ENCODE measurements at regions not wholly inside any gene's neighbourhood (a gene's known extent, or its start where the extent isn't known, plus 50 kb on each side); places are given as distances from the start of the nearest gene placed in this dataset.

- no peak for DNase-seq (ENCODE audit: low spot score)
Measured at GRCh38 chr2:160876765-160877164, 283.5 kb upstream of the TANK start.

GRCh38 chr2:160878618-160879017 lies 281.6 kb upstream of the TANK start:
- no peak for DNase-seq (ENCODE audit: low spot score)

- DNase-seq (ENCODE audit: low spot score): no peak
Measured at GRCh38 chr2:160882906-160883305, 277.3 kb upstream of the TANK start.

- DNase-seq (ENCODE audit: low spot score): no peak
Measured at GRCh38 chr2:160884056-160884455, 276.2 kb upstream of the TANK start.

GRCh38 chr2:160889439-160890170 lies 270.6 kb upstream of the TANK start:
- DNase-seq (ENCODE audit: low spot score): no peak

- DNase-seq (ENCODE audit: low spot score): no peak
Measured at GRCh38 chr2:160890667-160891352, 269.4 kb upstream of the TANK start.

GRCh38 chr2:160891353-160891740 lies 268.9 kb upstream of the TANK start:
- DNase-seq (ENCODE audit: low spot score): no peak

- DNase-seq (ENCODE audit: low spot score): no peak
Measured at GRCh38 chr2:160892204-160892603, 268.0 kb upstream of the TANK start.

- DNase-seq (ENCODE audit: low spot score): no peak
Measured at GRCh38 chr2:160893581-160893980, 266.6 kb upstream of the TANK start.

GRCh38 chr2:160898581-160899307 lies 261.5 kb upstream of the TANK start:
- no peak for DNase-seq (ENCODE audit: low spot score)

GRCh38 chr2:160901613-160902012 lies 258.6 kb upstream of the TANK start:
- no peak for DNase-seq (ENCODE audit: low spot score)

GRCh38 chr2:160905862-160906261 lies 254.4 kb upstream of the TANK start:
- no peak for DNase-seq (ENCODE audit: low spot score)

- no peak for DNase-seq (ENCODE audit: low spot score)
Measured at GRCh38 chr2:160906878-160907277, 253.3 kb upstream of the TANK start.

- DNase-seq (ENCODE audit: low spot score): no peak
Measured at GRCh38 chr2:160907738-160908137, 252.5 kb upstream of the TANK start.

- no peak for DNase-seq (ENCODE audit: low spot score)
Measured at GRCh38 chr2:160908157-160908556, 252.1 kb upstream of the TANK start.

GRCh38 chr2:160909781-160910242 lies 250.4 kb upstream of the TANK start:
- DNase-seq (ENCODE audit: low spot score): peak; percentile 51

GRCh38 chr2:160910681-160911080 lies 249.5 kb upstream of the TANK start:
- DNase-seq (ENCODE audit: low spot score): peak; percentile 33

- DNase-seq (ENCODE audit: low spot score): no peak
Measured at GRCh38 chr2:160911258-160911657, 249.0 kb upstream of the TANK start.

GRCh38 chr2:160912276-160912675 lies 248.0 kb upstream of the TANK start:
- DNase-seq (ENCODE audit: low spot score): no peak

GRCh38 chr2:160913323-160913722 lies 246.9 kb upstream of the TANK start:
- DNase-seq (ENCODE audit: low spot score): no peak

- DNase-seq (ENCODE audit: low spot score): no peak
Measured at GRCh38 chr2:160914217-160914616, 246.0 kb upstream of the TANK start.

- no peak for DNase-seq (ENCODE audit: low spot score)
Measured at GRCh38 chr2:160916300-160916699, 243.9 kb upstream of the TANK start.

GRCh38 chr2:160917850-160918249 lies 242.4 kb upstream of the TANK start:
- no peak for DNase-seq (ENCODE audit: low spot score)

Measured in COLO829 (cell line).